Karpas-422 (cell line): ENCODE measurements at regions not wholly inside any gene's neighbourhood (a gene's known extent, or its start where the extent isn't known, plus 50 kb on each side); places are given as distances from the start of the nearest gene placed in this dataset.

Source experiments
- DNase-seq: peaks from one replicate; pipeline ENCODE4 v3.0.0-alpha.2; 2015
- H2AFZ ChIP-seq: fragments of 200-600 bp; sonication (generic); 2 replicates; pipeline ENCODE4 v1.6.1; 2014; ENCODE audit warnings: antibody characterized with exemption, low read length, mixed read lengths
- H3K27ac ChIP-seq: fragments of 200-600 bp; sonication (generic); 2 replicates; pipeline ENCODE4 v1.5.1; 2014; ENCODE audit warnings: mild to moderate bottlenecking, low read length, moderate library complexity
- H3K27me3 ChIP-seq: fragments of 200-600 bp; sonication (generic); 2 replicates; pipeline ENCODE4 v1.6.1; 2014; ENCODE audit warnings: low read length, mixed read lengths
- H3K36me3 ChIP-seq: fragments of 200-600 bp; sonication (generic); 2 replicates; pipeline ENCODE4 v1.6.1; 2014; ENCODE audit warnings: low read length, mixed read lengths; ENCODE audit not compliant: insufficient read depth
- H3K4me1 ChIP-seq: fragments of 200-600 bp; sonication (generic); 2 replicates; pipeline ENCODE4 v1.6.1; 2014; ENCODE audit warnings: mild to moderate bottlenecking, low read length, mixed read lengths
- H3K4me2 ChIP-seq: fragments of 200-600 bp; sonication (generic); 2 replicates; pipeline ENCODE4 v1.6.1; 2014; ENCODE audit warnings: low read length, low read depth, mild to moderate bottlenecking; ENCODE audit not compliant: poor library complexity, severe bottlenecking
- H3K4me3 ChIP-seq: fragments of 200-600 bp; sonication (generic); 2 replicates; pipeline ENCODE4 v1.5.1; 2014; ENCODE audit warnings: mild to moderate bottlenecking, antibody characterized with exemption, low read length, mixed read lengths
- H3K79me2 ChIP-seq: fragments of 200-600 bp; sonication (generic); 2 replicates; pipeline ENCODE4 v1.6.1; 2014; ENCODE audit warnings: mild to moderate bottlenecking, low read length, mixed read lengths
- H3K9ac ChIP-seq: fragments of 200-600 bp; sonication (generic); 2 replicates; pipeline ENCODE4 v1.6.0; 2014; ENCODE audit warnings: low read length
- H3K9me2 ChIP-seq: fragments of 200-600 bp; sonication (generic), shearing (Covaris generic); replicated peaks from 2 replicates; pipeline ENCODE4 v1.6.0; 2014; ENCODE audit warnings: mild to moderate bottlenecking, low read length, moderate library complexity; ENCODE audit not compliant: insufficient read depth
- H3K9me3 ChIP-seq: fragments of 300-700, 200-600 bp; sonication (generic); 2 replicates; pipeline ENCODE4 v1.6.1; 2014; ENCODE audit warnings: low read length, mixed read lengths
- H4K20me1 ChIP-seq: fragments of 200-600 bp; sonication (generic); 2 replicates; pipeline ENCODE4 v1.6.1; 2014; ENCODE audit warnings: mild to moderate bottlenecking, antibody characterized with exemption, low read length, low read depth; ENCODE audit not compliant: insufficient read depth

GRCh38 chr1:178621822-178622221 lies 103.2 kb upstream of the RALGPS2 start:
- H3K4me2 ChIP-seq, result no peak overlapping the region
- H2AFZ ChIP-seq, result no peak overlapping the region
- H4K20me1 ChIP-seq, result no peaks in the 10 kb centered on the region
- H3K27me3 ChIP-seq, result no peaks in the 10 kb centered on the region
- H3K4me3 ChIP-seq, result no peak overlapping the region
- no peaks in the 10 kb centered on the region for H3K9me2 ChIP-seq
- no peaks in the 10 kb centered on the region for H3K79me2 ChIP-seq
- H3K9me3 ChIP-seq, result no peaks in the 10 kb centered on the region
- no peak for DNase-seq
- H3K9ac ChIP-seq, result no peak overlapping the region
- no peaks in the 10 kb centered on the region for H3K36me3 ChIP-seq
- no peak overlapping the region for H3K27ac ChIP-seq
- peaks cover 23% of the 10 kb centered on the region for H3K4me1 ChIP-seq

- peaks cover 25% of the 10 kb centered on the region for H3K4me1 ChIP-seq
- no peak overlapping the region for H2AFZ ChIP-seq
- no peaks in the 10 kb centered on the region for H3K79me2 ChIP-seq
- no peak overlapping the region for H3K4me2 ChIP-seq
- H3K9me3 ChIP-seq, result no peaks in the 10 kb centered on the region
- DNase-seq, result no peak
- H3K27me3 ChIP-seq, result no peaks in the 10 kb centered on the region
- no peak overlapping the region for H3K9ac ChIP-seq
- no peak overlapping the region for H3K27ac ChIP-seq
- no peaks in the 10 kb centered on the region for H3K9me2 ChIP-seq
- H3K36me3 ChIP-seq, result no peaks in the 10 kb centered on the region
- no peaks in the 10 kb centered on the region for H4K20me1 ChIP-seq
- no peak overlapping the region for H3K4me3 ChIP-seq
Measured at GRCh38 chr1:178625695-178626094, 99.3 kb upstream of the RALGPS2 start.

DNA sequence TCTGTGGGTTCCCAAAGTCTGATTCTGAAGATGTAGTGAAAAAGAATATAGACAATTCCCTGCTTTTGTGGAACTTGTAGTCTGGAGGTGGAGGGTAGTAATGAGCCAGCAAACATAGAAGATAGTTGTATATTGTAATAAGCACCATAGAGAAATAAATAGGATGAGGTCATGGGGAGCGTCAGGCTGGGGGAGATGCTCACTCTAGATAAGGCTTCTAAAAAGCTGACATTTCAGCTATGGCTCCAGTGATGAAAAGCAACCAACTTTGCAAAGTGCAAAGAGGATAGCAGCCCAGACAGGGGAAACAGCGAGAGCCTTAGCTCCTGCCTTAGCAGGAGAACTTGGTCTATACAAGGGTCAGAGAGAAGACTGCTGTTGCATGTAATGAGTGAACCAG lies 98.0 kb upstream of the RALGPS2 start:
- H3K9ac ChIP-seq, result no peak overlapping the region
- no peak overlapping the region for H3K4me2 ChIP-seq
- no peak for DNase-seq

DNA sequence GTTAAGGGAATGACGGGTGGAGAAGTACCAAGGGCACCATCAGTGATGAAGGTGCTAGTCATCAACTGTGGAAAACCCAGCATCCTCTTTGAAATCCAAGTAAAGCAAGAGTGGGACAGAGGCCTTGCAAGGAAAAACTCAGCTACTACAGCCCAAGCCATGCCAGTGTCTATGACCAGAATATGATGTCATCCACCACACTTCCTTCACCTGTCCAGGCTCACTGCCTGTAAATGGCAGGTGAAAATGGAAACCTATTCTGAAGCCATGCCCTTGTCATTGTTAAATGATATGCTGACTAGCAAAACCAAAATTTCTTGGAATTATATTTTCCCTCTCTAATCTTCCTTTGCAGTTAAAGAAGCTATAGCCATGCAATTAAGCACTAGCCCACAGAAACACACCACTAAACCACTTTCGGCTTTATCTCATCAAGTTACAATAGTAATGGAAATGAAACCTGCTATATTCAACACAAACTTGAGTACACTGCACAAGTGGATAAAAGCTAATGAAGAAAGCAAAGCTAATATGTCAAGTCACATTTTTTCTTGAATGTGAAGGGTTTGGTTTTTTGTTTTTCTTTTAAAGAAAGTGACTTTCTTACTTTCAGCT lies 96.3 kb upstream of the RALGPS2 start:
- Histone ChIP-seq H3K9ac (no peak overlapping the region), H2AFZ (no peak overlapping the region)
- no peak for DNase-seq

More for the DNA sequence above, 98.0 kb upstream of the RALGPS2 start:
- Histone ChIP-seq H3K36me3 (no peaks in the 10 kb centered on the region), H3K9me3 (no peaks in the 10 kb centered on the region), H4K20me1 (no peaks in the 10 kb centered on the region), H3K27me3 (no peaks in the 10 kb centered on the region), H3K79me2 (no peaks in the 10 kb centered on the region), H3K27ac (no peak overlapping the region), H2AFZ (no peak overlapping the region), H3K4me1 (peaks cover 26% of the 10 kb centered on the region), H3K4me3 (no peak overlapping the region), H3K9me2 (no peaks in the 10 kb centered on the region)

GRCh38 chr1:178629252-178630154 lies 95.5 kb upstream of the RALGPS2 start:
- H3K4me1 ChIP-seq, result peaks cover 37% of the 10 kb centered on the region
- no peak overlapping the region for H3K4me2 ChIP-seq
- DNase-seq, result no peak
- no peak overlapping the region; the same call in 1 of the 2 replicates for H2AFZ ChIP-seq
- H3K36me3 ChIP-seq, result no peaks in the 10 kb centered on the region
- no peak overlapping the region for H3K9ac ChIP-seq
- H4K20me1 ChIP-seq, result no peaks in the 10 kb centered on the region
- no peaks in the 10 kb centered on the region for H3K27me3 ChIP-seq
- H3K9me3 ChIP-seq, result no peaks in the 10 kb centered on the region
- no peaks in the 10 kb centered on the region for H3K79me2 ChIP-seq
- H3K4me3 ChIP-seq, result no peak overlapping the region
- no peaks in the 10 kb centered on the region for H3K9me2 ChIP-seq
- H3K27ac ChIP-seq, result no peak overlapping the region

More for the DNA sequence above, 96.3 kb upstream of the RALGPS2 start:
- H3K36me3 ChIP-seq, result no peaks in the 10 kb centered on the region
- H3K4me2 ChIP-seq, result no peak overlapping the region
- no peaks in the 10 kb centered on the region for H3K9me2 ChIP-seq
- peaks cover 37% of the 10 kb centered on the region for H3K4me1 ChIP-seq
- no peak overlapping the region for H3K27ac ChIP-seq
- no peaks in the 10 kb centered on the region for H3K79me2 ChIP-seq
- H3K27me3 ChIP-seq, result no peaks in the 10 kb centered on the region
- H3K4me3 ChIP-seq, result no peak overlapping the region
- no peaks in the 10 kb centered on the region for H4K20me1 ChIP-seq
- no peaks in the 10 kb centered on the region for H3K9me3 ChIP-seq

GRCh38 chr1:178630417-178630816 lies 94.6 kb upstream of the RALGPS2 start:
- no peak for DNase-seq
- H3K27me3 ChIP-seq, result no peaks in the 10 kb centered on the region
- no peaks in the 10 kb centered on the region for H3K36me3 ChIP-seq
- no peak overlapping the region for H3K4me2 ChIP-seq
- H3K4me3 ChIP-seq, result no peak overlapping the region
- no peak overlapping the region for H3K9ac ChIP-seq
- peaks cover 37% of the 10 kb centered on the region for H3K4me1 ChIP-seq
- H2AFZ ChIP-seq, result no peak overlapping the region
- no peaks in the 10 kb centered on the region for H3K9me3 ChIP-seq
- no peaks in the 10 kb centered on the region for H4K20me1 ChIP-seq
- H3K9me2 ChIP-seq, result no peaks in the 10 kb centered on the region
- H3K27ac ChIP-seq, result no peak overlapping the region; the same call in 1 of the 2 replicates
- no peaks in the 10 kb centered on the region for H3K79me2 ChIP-seq

GRCh38 chr1:178632653-178633052 lies 92.4 kb upstream of the RALGPS2 start:
- no peak overlapping the region for H3K9ac ChIP-seq
- H2AFZ ChIP-seq, result 0 out of 2 replicates have a peak overlapping the region, but pooled peaks have one; percentile 8
- H3K27ac ChIP-seq, result peak overlapping the region; percentile 10; the same call in 1 of the 2 replicates
- H3K9me3 ChIP-seq, result no peaks in the 10 kb centered on the region
- DNase-seq, result no peak
- H4K20me1 ChIP-seq, result no peaks in the 10 kb centered on the region
- H3K79me2 ChIP-seq, result no peaks in the 10 kb centered on the region
- peaks cover 22% of the 10 kb centered on the region for H3K4me1 ChIP-seq
- H3K9me2 ChIP-seq, result no peaks in the 10 kb centered on the region
- H3K36me3 ChIP-seq, result no peaks in the 10 kb centered on the region
- H3K4me2 ChIP-seq, result no peak overlapping the region
- H3K27me3 ChIP-seq, result no peaks in the 10 kb centered on the region
- H3K4me3 ChIP-seq, result no peak overlapping the region

DNA sequence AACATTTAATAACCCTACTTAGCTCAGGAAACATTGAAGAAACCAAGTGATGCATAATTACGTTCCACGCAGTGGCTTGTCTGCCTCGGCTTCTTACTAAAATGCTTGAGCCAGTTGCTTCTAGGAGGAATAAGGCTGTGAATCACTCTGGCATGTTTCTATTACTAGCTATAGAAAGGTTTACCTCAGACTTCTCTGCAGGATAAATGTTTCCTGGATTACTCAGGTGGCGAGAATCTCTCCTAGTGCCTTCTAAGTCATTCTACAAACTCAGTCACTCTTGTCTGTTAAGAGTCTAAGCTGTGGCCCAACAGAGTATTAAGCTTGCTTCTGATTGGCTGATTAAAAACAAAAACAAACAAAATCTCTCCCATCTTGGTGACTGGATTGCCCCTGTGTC lies 92.0 kb upstream of the RALGPS2 start:
- H3K79me2 ChIP-seq, result no peaks in the 10 kb centered on the region

More for the DNA sequence above, 92.0 kb upstream of the RALGPS2 start:
- Histone ChIP-seq H3K4me3 (no peak overlapping the region), H2AFZ (0 out of 2 replicates have a peak overlapping the region, but pooled peaks have one; percentile 8), H4K20me1 (no peaks in the 10 kb centered on the region), H3K36me3 (no peaks in the 10 kb centered on the region), H3K9me3 (no peaks in the 10 kb centered on the region), H3K27me3 (no peaks in the 10 kb centered on the region), H3K9me2 (no peaks in the 10 kb centered on the region), H3K4me2 (no peak overlapping the region), H3K27ac (peak overlapping the region; percentile 10; the same call in 1 of the 2 replicates), H3K9ac (no peak overlapping the region), H3K4me1 (peaks cover 22% of the 10 kb centered on the region)
- no peak for DNase-seq
